IPS-18c (cell line): ENCODE measurements at regions not wholly inside any gene's neighbourhood (a gene's known extent, or its start where the extent isn't known, plus 50 kb on each side); places are given as distances from the start of the nearest gene placed in this dataset.

Experiments used
- H3K4me3 ChIP-seq: 2 replicates; pipeline ENCODE4 v1.7.0; 2013; ENCODE audit warnings: low read depth, mild to moderate bottlenecking, low read length, moderate library complexity; ENCODE audit not compliant: insufficient read depth
- H3K9me3 ChIP-seq: one replicate; pipeline ENCODE4 v1.6.1; 2013; ENCODE audit warnings: mild to moderate bottlenecking, low read length, moderate library complexity; ENCODE audit not compliant: control insufficient read depth, insufficient read depth

DNA sequence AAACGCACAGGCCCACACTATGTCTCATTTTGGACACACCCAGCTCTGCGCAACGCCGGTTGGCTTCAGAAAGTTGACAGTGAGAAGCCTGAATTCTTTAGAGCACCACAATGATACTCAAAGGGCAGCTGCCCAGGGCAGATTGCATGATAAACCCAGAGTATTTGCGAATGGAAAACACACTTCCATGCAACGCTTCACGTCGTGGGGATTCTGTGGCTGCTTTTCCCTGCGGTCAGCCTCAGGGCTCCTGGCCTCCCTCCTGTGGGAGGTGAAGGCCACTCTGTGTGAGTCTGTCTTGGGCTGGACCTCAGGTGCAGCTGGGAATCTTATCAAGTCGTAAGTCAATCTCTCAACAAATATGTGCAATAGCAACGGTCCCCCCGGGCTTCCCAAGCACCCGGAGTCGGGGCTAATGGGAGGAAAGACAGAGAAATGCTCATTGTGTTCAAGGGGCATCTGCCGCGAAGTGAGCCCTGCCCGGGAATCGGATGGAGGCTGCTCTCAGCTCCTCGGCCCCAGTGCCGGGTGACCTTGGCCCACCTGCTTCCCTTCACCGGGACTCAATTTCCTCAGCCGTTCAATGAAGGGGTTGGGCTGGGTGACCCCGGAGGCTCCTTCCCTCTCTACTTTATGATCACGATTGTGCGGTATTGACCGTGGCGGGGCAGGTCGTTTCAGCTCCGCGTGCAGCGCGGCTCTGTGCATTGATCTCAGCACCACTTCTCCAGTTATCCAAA, 623.6 kb downstream of the BRD1 start:
- no peaks in the 10 kb centered on the region for H3K9me3 ChIP-seq
- H3K4me3 ChIP-seq: no peak overlapping the region

DNA sequence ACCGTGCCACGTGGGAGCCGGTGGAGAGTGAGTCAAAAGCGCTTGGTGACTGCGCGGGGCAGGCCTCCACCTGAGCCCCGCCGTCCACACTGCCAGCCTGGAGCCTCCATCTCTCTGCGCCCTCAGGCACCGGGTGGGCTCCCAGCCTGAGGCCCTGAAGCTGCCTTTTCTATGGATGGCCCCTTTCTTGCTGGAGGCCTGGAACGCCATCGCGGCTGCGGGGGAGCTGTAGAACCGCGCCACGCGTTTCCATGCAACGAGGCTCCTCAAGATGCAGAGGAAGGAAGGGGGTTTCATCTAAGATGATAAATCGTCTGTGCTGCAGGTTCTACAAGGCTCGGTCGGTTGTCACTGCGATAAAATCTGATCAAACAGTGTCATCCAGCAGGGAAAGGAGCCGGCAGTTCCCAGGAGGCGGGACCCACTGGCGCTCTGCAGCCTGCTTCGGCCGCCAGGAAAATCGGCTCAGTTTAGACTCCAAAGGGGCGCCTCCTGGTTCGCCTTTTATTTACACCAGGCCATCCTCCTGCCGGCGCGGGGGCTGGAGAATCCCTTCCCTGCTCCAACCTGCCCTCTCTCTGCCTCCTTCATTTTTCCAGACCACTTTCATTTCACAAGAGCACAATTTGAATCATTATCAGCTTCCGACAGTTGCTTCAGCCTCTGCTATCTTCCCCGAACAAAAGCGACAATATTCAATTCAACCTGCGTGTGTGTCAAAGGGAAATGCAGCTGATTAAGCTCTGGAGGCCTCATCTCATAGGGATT, 624.4 kb downstream of the BRD1 start:
- Histone ChIP-seq H3K9me3 (no peaks in the 10 kb centered on the region), H3K4me3 (no peak overlapping the region)

DNA sequence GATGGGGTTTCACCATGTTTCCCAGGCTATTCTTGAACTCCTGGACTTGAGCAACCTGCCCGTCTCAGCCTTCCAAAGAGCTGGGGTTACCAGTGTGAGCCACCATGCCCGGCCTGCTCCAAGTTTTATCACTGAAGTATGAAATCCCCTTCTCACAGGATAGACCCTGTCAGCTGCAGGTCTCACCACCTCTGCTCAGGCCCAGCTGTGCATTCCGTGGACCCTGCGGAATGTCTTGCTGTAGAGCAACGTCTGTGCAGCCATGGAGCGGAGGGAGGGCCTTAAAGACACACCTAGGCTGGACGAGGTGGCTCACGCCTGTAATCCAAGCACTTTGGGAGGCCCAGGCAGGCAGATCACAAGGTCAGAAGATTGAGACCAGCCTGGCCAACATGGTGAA, 625.4 kb downstream of the BRD1 start:
- Histone ChIP-seq H3K9me3 (no peaks in the 10 kb centered on the region), H3K4me3 (no peak overlapping the region)

DNA sequence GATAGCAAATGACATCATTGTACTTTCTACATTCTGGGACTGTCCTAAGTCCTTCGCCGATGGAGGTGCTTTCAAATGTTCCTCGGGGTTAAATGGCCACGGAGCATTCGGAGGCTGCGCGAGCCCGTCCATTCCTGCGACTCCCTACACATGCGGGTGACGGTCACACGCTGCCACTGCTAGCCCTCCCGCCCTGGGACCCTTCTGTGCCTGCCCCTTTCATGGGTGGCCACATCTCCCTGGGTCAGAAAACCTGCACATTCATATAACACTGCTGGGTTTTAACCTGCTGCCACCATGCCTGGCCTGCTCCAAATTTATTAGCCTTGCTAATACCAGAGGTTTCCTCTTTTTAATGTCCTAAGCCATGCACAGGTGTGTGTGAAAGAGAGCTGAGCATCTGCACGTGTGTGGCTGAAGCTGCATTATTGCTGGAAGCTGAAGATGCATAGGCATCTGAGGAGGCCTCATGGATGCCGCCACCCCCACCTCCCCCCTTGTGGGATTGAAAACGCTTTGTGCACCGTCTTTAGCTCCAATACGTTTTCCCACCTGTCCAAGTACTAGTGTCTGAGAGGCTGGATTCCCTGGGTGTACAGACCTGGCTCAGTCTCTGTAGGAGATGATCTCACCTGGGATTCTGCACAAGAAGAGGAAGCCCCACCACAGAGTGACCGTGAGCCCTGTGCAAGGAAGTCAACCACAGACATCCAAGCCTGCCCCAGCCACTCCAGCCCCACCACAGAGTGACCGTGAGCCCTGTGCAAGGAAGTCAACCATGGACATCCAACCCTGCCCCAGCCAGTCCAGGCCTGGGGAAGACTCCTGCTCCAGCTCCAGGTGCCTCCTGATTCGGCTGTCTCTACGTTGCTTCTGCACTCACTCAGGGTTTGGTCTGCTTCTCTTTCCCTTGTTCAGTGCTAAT, 626.4 kb downstream of the BRD1 start:
- H3K9me3 ChIP-seq: no peaks in the 10 kb centered on the region

DNA sequence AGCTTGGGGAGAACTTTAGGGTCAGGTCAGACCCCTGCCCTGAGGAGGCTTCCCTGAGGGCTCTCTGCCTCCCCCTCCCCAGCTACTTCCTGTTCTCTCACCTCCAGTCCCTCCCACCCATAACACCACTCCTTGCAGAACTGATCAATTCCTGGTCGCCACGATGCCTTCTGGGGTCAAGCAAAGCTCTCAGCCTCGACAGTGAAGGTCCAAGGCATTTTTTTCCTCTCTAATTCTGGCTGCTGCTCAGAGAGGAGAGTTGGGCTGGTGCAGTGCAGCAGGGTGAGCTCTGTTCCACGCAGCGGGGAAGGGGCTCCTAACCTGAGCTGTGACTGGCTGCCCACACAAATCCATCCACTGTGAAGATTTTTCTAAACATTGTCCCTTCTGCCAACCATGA, 628.4 kb downstream of the BRD1 start:
- H3K9me3 ChIP-seq: no peaks in the 10 kb centered on the region
- H3K4me3 ChIP-seq: no peak overlapping the region

More for the DNA sequence above, 626.4 kb downstream of the BRD1 start:
- H3K4me3 ChIP-seq: no peak overlapping the region

DNA sequence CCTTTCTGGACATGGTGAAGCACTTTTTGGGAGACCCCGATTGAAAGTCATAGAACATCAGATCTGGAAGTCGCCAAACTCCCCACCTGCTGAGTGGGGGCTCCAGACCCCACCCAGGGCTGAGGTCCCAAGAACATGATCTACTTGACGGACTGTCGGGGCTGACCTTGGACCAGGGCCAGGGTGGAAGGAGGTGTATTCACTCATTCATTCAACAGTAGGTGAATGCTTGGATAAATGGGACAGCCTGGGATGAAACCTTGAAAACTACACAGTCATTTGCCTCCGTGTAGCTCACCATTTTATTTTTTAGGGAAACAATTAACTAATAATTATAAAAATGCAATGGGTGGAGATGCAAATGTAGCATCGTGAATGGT, 629.0 kb downstream of the BRD1 start:
- Histone ChIP-seq H3K9me3 (no peaks in the 10 kb centered on the region), H3K4me3 (no peak overlapping the region)

DNA sequence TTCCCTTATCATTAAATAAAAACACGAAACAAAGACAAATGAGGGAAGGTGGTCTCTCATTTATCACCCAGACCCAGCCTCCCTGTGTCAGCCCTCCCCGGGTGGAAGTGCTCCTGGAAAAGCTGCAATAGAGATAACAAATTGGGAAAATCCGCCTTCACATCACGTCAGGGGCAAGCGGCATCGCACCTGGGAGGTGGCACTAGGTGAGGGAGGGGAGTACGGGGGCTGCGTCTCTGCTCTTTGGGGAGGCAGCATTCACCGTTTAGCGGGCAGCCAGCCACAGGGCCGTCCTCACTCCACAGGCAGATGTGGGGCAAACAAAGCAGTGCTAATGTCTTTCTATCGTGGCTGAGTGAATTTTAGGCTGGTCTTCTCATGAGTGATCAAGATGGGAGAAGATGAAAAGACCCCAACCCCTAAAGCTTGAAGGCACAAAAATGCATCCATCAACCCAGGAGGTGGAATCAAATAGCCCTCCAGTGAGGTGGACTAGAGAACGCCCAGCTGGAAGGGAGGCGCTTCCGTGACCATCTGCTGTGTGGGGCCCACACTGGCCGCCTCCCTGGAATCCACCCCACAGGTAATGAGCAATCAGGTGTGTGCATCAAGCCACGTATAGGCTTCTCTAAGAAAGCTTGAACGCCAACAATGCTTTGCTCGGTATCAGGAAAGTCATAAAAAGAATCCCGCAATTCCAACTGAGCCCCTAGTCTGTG, 629.5 kb downstream of the BRD1 start:
- no peaks in the 10 kb centered on the region for H3K9me3 ChIP-seq
- H3K4me3 ChIP-seq: no peak overlapping the region

DNA sequence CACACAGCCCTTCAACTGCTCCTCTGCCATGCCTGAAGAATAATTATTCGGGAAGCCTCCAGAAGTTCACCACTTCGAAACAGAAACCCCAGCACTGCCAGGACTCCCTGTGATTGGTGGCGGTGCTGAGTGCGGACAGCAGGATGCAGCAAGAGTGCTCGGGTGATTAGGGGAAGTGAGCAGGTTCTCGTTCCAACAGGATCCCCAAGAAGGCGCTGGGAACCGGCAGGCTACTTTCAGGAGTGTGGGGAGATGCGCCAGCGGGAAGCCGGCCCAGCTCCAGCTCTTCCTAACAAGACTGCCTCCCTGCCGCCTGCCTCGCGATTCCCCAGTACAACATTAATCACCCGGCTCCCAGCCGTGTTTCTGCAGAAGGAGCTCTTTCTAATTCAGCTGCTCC, 630.2 kb downstream of the BRD1 start:
- Histone ChIP-seq H3K9me3 (no peaks in the 10 kb centered on the region), H3K4me3 (no peak overlapping the region)

DNA sequence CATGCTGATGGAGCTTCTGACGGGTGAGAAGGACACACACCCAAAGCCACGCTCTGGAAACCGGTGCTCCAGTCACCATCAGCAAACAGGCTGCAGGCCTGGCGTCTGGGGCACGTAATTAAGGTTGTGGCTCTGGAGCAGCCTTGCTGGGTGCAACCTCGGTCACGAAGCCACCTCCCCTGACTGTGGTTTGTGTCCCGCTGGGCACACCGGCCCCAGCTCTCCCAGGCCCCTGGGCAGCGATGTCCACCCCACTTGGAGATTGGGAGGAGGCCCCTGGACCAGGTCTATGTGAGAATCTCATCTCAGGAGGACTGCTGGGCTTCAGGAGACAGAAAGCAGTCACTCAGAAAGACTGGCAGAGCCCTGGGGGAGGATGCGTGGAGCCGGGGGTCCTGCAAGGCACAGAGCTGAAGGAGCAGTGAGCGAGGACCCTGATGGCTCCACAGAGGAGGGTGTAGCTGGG, 631.6 kb downstream of the BRD1 start:
- H3K9me3 ChIP-seq: peaks cover 2% of the 10 kb centered on the region
- no peak overlapping the region for H3K4me3 ChIP-seq

DNA sequence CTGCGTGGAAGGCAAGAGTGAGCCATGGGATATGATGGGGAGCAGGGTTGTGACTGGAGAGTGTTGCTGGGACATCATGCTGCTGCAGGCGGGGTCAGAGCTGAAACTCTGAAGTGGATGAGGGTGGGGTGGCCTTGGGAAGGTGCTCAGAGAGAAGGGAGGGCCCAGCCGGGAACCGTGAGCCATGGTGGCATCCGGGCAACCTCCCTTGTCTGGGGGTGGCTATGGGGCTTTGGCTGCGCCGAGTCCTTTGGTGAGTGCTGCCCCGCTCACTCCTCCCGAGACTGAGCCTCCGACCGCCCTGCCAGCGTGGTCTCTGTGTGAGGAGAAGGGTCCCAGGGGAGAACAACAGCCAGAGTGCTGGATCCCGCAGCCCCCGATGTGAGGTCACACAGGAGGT, 632.0 kb downstream of the BRD1 start:
- H3K9me3 ChIP-seq: peaks cover 2% of the 10 kb centered on the region
- no peak overlapping the region for H3K4me3 ChIP-seq

DNA sequence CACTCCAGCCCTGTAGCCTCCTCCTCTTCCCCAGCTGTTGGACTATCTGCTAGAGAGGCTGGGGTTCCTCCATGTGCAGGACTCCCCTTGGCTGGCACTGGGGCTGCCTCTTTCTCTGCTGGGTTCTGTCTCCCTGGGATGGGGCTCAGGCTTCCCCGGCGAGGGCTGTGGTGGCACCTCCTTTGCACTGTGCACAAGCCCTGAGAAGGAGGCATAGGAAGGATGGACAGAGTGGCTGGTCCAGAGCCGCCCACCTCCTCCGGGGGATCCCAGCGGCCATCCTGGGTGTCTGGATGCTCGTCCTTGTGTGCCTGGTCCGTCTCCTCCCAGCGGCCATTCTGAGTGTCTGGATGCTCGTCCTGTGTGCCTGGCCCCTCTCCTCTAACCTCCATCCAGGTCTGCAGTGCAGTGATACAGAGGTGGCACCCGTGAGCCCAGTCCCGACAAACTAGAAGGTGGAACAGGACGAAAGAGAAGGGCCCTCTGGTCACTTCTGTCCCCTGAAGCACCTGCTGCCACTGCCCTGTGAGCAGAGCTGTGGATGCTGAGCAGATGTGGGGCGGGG, 633.7 kb downstream of the BRD1 start:
- Histone ChIP-seq H3K9me3 (peaks cover 2% of the 10 kb centered on the region), H3K4me3 (no peak overlapping the region)

DNA sequence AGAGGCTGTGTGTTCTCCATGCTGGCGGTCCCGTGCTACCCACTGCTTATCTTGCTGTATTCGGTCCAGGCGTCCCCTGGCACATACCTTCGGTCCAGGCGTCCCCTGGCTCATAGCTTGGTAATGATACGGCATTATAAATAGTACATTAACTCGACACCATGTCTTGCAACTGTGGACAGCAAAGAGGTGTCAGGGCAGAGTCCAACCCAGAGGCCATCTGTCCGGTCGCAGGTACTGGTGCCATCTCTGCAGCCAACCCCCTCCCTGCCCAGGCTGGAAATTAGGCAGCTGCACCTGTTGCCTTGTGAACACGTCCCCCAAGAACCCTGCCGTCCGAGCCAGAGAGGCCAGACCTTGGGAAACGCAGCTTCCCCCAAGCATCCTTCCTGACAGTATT, 634.3 kb downstream of the BRD1 start:
- Histone ChIP-seq H3K9me3 (peaks cover 2% of the 10 kb centered on the region), H3K4me3 (no peak overlapping the region)

DNA sequence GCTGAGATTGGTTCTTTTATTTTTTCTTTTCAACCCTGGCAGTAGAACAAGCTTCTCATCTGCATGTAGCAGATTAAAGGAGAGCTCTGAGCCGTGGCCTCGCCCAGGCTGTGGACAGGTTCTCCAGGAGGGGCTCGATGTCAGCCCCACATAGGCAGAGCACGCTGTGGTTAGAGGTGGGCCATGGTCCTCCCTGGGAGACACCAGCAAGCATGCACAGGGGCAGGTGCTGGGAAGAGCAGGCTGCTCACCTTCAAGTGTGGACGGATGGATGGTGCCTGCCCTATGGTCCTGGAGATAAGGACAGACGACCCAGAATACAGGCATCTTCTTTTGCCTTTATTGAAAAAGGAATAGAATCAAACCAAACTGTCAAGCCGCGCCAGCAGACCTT, 634.8 kb downstream of the BRD1 start:
- H3K4me3 ChIP-seq: no peak overlapping the region
- H3K9me3 ChIP-seq: peaks cover 2% of the 10 kb centered on the region

DNA sequence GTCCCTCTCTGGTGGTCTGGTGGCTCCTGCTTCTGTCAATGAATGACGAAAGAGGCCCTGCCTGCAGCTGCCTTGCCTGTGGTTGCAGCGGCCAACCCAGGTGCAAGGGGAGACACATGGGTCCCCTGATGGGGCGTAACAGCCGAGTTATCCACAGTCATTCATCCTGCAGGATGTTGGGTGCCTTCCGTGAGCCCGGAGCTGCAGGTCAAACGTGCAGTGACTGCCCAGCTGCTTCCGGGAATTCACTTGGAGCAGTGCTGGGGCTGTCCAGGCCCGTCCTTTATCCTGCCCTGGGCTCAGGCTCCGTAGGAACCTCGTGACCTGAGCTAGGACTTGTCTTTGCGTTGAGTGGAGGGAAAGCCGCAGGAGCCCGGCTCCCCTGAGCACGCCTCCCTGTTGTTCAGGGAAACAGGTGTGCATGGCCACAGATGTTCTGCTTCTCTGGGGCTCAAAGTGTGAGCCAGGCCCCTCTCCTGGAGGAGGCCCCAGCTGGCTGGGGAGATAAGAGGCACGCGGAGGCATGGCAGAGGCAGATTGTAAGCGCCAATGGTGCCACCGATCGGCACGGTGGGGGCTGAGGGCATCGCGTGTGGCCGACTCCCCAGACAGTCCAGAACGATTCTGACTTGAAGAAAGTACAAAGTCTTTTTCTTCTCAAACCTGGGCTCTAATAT, 635.4 kb downstream of the BRD1 start:
- peaks cover 2% of the 10 kb centered on the region for H3K9me3 ChIP-seq
- no peak overlapping the region for H3K4me3 ChIP-seq

DNA sequence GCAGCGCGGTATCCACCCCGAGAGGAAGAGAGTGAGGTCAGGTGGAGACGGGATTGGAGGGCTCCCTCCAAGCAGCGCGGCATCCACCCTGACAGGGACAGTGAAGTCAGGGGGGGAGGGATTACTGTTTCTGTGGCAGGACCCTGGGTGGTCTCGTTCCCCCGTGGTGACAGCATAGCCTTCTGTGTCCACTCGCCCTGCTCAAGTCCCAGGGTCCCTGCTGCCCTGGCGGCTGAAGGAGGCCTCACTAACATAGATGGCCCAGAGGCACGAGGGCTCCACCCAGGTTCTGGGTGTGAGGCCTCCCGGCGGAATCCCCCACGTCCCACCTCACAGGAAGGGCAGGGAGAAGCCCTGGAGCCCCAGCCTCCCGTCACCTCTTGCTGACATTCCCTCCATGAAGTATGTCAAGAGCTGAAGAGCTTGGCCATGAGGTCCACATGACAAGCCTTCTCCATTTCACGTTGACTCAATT, 636.1 kb downstream of the BRD1 start:
- Histone ChIP-seq H3K4me3 (no peak overlapping the region), H3K9me3 (peaks cover 2% of the 10 kb centered on the region)

DNA sequence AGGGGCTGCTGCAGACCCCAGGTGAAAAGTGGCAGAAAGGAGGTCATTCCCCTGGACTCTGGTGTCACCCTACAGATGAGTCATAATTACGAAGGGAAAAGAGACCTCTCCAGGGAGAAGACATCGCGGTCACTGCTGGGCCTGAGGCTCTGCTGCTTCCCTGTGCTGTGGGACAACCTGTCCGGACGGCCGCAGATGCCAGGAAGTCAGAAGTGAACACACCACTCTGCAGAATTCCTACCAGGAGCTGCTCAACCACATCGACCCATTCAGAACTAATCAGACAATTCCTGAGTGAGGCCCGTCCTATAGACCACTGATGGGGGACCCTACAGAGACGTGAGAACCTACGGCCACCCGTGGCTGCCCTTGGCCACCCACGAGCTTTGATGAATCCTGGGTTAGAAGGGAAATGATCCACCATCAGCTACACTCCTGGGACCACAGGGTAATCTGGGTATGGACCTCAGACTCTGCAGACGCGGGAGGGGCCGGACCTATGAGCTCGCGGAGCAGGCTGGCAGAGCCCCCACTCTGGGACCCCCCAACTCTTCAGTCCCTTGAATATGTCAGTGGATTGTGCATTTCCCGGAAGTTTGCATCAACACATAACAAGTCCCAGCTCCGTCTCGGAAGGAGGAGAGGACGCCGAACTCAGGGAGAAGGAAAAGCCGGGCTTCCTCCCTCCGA, 636.7 kb downstream of the BRD1 start:
- peaks cover 2% of the 10 kb centered on the region for H3K9me3 ChIP-seq
- H3K4me3 ChIP-seq: no peak overlapping the region
